Right atrium auricular region (tissue), 2 donors: ENCODE measurements at regions not wholly inside any gene's neighbourhood (a gene's known extent, or its start where the extent isn't known, plus 50 kb on each side); places are given as distances from the start of the nearest gene placed in this dataset.
A peak's percentile ranks its signal among the peaks of the same experiment; 100 is the strongest.

Source experiments
- DNase-seq: peaks from one replicate; pipeline ENCODE4 v3.0.0-alpha.2; 2019; ENCODE audit warnings: low spot score
- H3K27ac ChIP-seq, 2 donors: fragments of 200-600 bp; sonication (generic); 1 replicate in 1 of 2; 2 replicates in 1 of 2; pipeline ENCODE4 v1.5.1; 2016 to 2019
- H3K27me3 ChIP-seq, 2 donors: fragments of 200-600 bp; sonication (generic); one replicate each; pipeline versions ENCODE4 v1.5.1 to v1.6.0; 2017 to 2019
- H3K36me3 ChIP-seq: fragments of 200-600 bp; sonication (generic); one replicate; pipeline ENCODE4 v1.5.1; 2016
- H3K4me1 ChIP-seq, 2 donors: fragments of 200-600 bp; sonication (generic); one replicate each; pipeline versions ENCODE4 v1.5.1 to v1.6.0; 2017 to 2019
- H3K4me3 ChIP-seq, 2 donors: fragments of 200-600 bp; sonication (generic); 1 replicate in 1 of 2; 2 replicates in 1 of 2; pipeline ENCODE4 v1.5.1; 2017 to 2019; ENCODE audit warnings: mild to moderate bottlenecking in 1 of 2, moderate library complexity in 1 of 2
- H3K9me3 ChIP-seq, 2 donors: fragments of 200-600 bp; sonication (generic); one replicate each; pipeline ENCODE4 v1.5.1; 2019
- TF ChIP-seq, protein P1 (sequence below), 2 donors: fragments of 200-600 bp; sonication (generic); IDR thresholded peaks; one replicate each; pipeline ENCODE4 v1.5.1; 2019; ENCODE audit warnings: antibody characterized with exemption in 2 of 2

DNA sequence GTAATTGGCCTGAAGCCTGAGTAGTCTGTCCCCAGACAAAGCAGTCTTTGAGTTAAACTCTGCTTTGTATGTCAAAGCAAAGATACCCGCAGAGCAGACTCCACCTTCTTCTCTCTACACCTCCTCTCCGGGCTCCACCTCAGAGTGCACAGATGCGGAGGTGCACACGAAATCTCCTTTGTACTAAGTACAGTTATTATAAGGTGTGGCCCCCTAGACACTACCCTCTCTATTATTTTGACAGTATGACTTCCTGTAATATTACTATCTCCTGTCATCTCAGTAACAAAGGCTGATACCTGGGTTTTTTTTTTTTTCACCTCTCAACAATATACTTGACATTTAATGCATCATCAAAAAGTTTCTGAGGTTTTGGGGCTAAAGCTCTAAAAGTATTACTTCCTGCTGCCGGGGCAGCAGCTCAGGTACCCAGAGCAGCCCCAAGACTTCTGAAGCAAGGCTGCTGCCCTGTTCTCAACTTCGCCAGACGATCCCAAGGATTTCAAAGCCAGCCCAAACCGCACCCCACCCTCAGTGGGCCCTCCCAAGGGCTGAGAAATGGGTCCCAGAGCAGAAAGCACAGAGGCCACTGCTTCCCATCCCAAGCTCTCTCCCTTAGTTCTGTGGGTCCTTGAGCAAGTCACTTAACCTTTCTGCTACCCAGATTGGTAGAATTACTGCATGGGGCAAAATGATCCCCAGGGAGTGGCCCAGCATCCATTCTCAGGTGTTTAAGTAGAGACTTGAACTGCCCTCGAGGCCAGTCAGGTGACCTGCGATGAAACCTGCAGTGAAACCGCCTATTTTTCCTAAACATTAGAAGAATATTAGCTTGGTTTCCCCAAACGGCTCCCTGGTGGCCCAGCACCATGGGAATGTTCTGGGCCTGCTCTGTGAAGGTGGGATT, 180.6 kb downstream of the FOXO1 start:
- no peaks in the 10 kb centered on the region for H3K36me3 ChIP-seq
- no peak overlapping the region for H3K27ac ChIP-seq
- no peaks in the 10 kb centered on the region for H3K27me3 ChIP-seq
- TF ChIP-seq, protein P1, sequence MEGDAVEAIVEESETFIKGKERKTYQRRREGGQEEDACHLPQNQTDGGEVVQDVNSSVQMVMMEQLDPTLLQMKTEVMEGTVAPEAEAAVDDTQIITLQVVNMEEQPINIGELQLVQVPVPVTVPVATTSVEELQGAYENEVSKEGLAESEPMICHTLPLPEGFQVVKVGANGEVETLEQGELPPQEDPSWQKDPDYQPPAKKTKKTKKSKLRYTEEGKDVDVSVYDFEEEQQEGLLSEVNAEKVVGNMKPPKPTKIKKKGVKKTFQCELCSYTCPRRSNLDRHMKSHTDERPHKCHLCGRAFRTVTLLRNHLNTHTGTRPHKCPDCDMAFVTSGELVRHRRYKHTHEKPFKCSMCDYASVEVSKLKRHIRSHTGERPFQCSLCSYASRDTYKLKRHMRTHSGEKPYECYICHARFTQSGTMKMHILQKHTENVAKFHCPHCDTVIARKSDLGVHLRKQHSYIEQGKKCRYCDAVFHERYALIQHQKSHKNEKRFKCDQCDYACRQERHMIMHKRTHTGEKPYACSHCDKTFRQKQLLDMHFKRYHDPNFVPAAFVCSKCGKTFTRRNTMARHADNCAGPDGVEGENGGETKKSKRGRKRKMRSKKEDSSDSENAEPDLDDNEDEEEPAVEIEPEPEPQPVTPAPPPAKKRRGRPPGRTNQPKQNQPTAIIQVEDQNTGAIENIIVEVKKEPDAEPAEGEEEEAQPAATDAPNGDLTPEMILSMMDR (IDR thresholded peaks at IDR 0.05): no peak
- peaks cover 0 to 4% of the 10 kb centered on the region in 2 donors for H3K4me1 ChIP-seq
- no peak for DNase-seq
- H3K9me3 ChIP-seq: no peaks in the 10 kb centered on the region
- H3K4me3 ChIP-seq: no peak overlapping the region

DNA sequence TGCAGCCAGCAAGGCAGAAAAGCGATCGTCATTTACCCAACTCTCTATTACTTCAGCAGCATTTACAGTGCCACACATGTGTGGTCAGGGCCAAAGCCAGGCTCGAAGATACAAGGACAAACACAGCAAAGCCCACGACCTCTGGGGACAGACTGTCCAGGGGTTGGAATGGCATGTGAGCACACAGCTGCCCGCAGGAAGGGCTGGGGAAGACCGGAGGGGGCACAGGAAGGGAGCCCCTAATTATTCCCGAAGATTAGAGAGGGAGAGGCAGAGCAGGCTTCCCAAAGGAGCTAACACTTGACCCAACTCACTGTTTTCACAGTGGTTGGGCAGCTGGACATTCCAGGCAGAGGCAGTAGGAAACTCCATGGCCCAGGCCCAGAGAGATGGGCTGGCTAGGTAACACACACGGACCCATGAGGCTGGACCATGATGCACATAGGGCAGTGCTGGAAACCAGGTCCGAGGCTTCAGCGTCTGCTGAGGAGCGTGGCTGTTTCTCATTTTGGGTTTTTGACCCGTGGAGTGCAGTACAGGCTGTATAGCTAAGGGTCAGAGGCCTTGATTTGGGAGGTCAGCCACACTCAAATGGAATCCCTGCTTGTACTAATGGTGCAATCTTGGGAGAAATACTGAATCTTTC, 179.8 kb downstream of the FOXO1 start:
- Histone ChIP-seq H3K27me3 (no peaks in the 10 kb centered on the region), H3K36me3 (no peaks in the 10 kb centered on the region), H3K4me3 (no peak overlapping the region), H3K27ac (no peak overlapping the region), H3K4me1 (peaks cover 0 to 4% of the 10 kb centered on the region in 2 donors), H3K9me3 (no peaks in the 10 kb centered on the region)
- DNase-seq: no peak
- TF ChIP-seq, protein P1 (IDR thresholded peaks at IDR 0.05): no peak

- no peaks in the 10 kb centered on the region for H3K27me3 ChIP-seq
- no peak for DNase-seq
- TF ChIP-seq, protein P1 (IDR thresholded peaks at IDR 0.05): no peak
- H3K4me3 ChIP-seq: no peak overlapping the region
- H3K36me3 ChIP-seq: no peaks in the 10 kb centered on the region
- no peaks in the 10 kb centered on the region for H3K9me3 ChIP-seq
- peaks cover 0 to 4% of the 10 kb centered on the region in 2 donors for H3K4me1 ChIP-seq
- no peak overlapping the region for H3K27ac ChIP-seq
Observed at GRCh38 chr13:40488869-40489391, 177.5 kb downstream of the FOXO1 start.

DNA sequence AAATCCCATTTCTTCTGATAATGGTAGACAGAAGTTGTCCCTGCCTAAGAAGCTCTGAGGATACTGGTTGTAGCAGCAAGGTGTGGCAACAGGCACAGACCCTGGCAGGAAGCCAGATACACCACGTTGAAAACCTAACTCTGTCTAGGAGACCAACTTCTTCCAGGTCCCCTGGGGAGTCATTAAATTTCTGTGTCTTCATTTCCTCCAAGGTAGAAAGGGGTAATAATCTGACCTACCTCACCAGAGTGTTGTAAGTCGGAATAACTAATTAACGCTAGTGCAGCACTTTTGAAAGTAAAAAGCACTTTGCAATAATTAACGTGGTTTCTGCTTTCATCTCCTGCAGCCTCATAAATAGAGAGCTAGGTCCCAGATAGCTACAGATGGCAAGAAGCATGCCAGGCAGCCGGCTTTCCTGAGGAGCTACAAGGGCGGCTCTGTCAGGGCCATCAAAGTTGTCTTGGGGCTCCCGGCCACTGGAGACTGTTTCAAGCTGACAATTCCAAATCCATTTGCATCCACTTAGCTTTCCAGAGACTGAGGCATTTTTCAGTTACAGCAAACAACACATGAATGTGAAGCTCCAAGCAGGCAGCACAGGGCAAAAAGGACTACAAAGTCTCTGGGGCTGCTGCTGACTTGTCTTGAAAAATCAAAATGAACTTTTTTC, 176.2 kb downstream of the FOXO1 start:
- DNase-seq: no peak
- Histone ChIP-seq H3K9me3 (no peaks in the 10 kb centered on the region), H3K4me3 (no peak overlapping the region), H3K36me3 (no peaks in the 10 kb centered on the region), H3K27ac (no peak overlapping the region), H3K27me3 (no peaks in the 10 kb centered on the region), H3K4me1 (peaks cover 0 to 7% of the 10 kb centered on the region in 2 donors)
- TF ChIP-seq, protein P1 (IDR thresholded peaks at IDR 0.05): no peak

- Histone ChIP-seq H3K27ac (no peak overlapping the region), H3K9me3 (no peaks in the 10 kb centered on the region)
- peak; percentile 68 for DNase-seq
Observed at GRCh38 chr13:40492511-40492910, 173.9 kb downstream of the FOXO1 start.

More at GRCh38 chr13:40492511-40492910, 173.9 kb downstream of the FOXO1 start:
- Histone ChIP-seq H3K4me3 (no peak overlapping the region), H3K27me3 (no peaks in the 10 kb centered on the region), H3K36me3 (no peaks in the 10 kb centered on the region), H3K4me1 (peaks cover 0 to 16% of the 10 kb centered on the region in 2 donors)
- TF ChIP-seq, protein P1 (IDR thresholded peaks at IDR 0.05): no peak
